ENCODE measurements at regions not wholly inside any gene's neighbourhood (a gene's known extent, or its start where the extent isn't known, plus 50 kb on each side); places are given as distances from the start of the nearest gene placed in this dataset.
"Not testable (repeated sequence)": the region's sequence is repeated elsewhere in the genome, so short reads cannot be mapped to it uniquely, and the experiment has no call there.

- in situ Hi-C loops (cut with HindIII; ENCODE audit: low pct_unique_long_range_greater_than_20kb, low sequenced_read_pairs): no loop called here
- DNase-seq (ENCODE audit: low read depth): no peak
Observed at GRCh38 chr13:55572862-55573261, 1567.9 kb upstream of the PRR20A start.

GRCh38 chr13:55573565-55573964 is 1567.2 kb upstream of the PRR20A start:
- no peak for DNase-seq (ENCODE audit: low read depth)

GRCh38 chr13:55576389-55576788 is 1564.3 kb upstream of the PRR20A start:
- in situ Hi-C loops (cut with HindIII; ENCODE audit: low pct_unique_long_range_greater_than_20kb, low sequenced_read_pairs): no loop called here
- no peak for DNase-seq (ENCODE audit: low read depth)

More at GRCh38 chr13:55573565-55573964, 1567.2 kb upstream of the PRR20A start:
- in situ Hi-C loops (cut with HindIII; ENCODE audit: low pct_unique_long_range_greater_than_20kb, low sequenced_read_pairs): no loop called here

DNA sequence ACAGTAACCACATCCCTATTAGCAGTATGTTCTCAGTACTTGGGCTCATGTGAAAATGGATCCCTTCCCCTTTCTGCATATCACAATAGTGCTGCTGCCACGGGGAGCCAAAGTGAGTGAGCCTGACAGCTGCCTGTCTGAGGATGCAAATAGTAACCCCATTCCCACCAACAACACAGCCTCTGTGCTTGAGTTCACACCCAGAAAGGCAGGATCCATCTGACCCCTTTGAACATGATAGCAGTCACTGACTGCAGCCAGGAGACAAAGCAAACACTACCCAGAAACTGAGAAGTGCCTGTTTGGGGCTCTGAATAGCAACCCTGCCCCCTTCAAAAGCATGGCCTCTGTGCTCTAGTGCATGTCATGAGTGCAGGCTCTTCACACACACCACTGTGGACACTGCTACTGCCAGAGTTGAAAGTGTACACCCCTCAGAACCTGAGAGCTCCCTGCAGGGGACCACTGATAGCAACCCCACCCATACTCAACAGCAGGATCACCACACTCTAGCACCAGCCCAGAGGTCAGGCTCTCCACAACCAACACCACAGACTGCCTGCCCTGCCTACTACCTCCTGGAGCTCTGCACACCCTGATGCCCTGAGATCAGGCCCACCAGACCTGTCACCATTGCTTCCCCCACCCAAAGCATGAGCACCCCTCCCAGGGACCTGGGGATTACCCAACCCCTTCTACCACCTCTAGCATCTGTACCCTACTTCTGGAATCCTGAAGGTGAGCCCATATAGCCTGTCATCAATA is 1563.5 kb upstream of the PRR20A start:
- no peak for DNase-seq (ENCODE audit: low read depth)
- in situ Hi-C loops (cut with HindIII; ENCODE audit: low pct_unique_long_range_greater_than_20kb, low sequenced_read_pairs): no loop called here

DNA sequence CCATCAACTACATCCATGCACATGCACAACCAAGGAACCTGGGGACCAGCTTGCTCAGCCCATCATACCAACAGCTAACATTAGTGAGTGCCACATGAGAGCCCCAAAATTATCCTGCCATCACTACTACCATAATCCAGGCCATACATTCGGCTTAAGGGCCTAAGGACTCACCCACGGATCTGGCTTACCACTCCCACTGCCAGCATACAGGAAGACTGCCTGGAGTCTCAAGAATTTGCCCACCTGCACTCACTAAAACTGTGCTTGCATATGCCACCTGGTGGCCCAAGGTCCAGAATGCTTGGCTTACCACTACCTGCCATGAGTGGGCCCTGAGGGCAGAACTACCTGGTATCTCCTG is 1562.9 kb upstream of the PRR20A start:
- no peak for DNase-seq (ENCODE audit: low read depth)
- in situ Hi-C loops (cut with HindIII; ENCODE audit: low pct_unique_long_range_greater_than_20kb, low sequenced_read_pairs): no loop called here

- in situ Hi-C loops (cut with HindIII; ENCODE audit: low pct_unique_long_range_greater_than_20kb, low sequenced_read_pairs); DNase-seq (ENCODE audit: low read depth): not testable (repeated sequence)
Observed at GRCh38 chr13:55582294-55582693, 1558.4 kb upstream of the PRR20A start.

GRCh38 chr13:55583953-55584593 is 1556.6 kb upstream of the PRR20A start:
- in situ Hi-C loops (cut with HindIII; ENCODE audit: low pct_unique_long_range_greater_than_20kb, low sequenced_read_pairs): no loop called here
- DNase-seq (ENCODE audit: low read depth): no peak

- in situ Hi-C loops (cut with HindIII; ENCODE audit: low pct_unique_long_range_greater_than_20kb, low sequenced_read_pairs): no loop called here
- no peak for DNase-seq (ENCODE audit: low read depth)
Observed at GRCh38 chr13:55602784-55603183, 1537.9 kb upstream of the PRR20A start.

GRCh38 chr13:55606045-55606665 is 1534.6 kb upstream of the PRR20A start:
- no peak for DNase-seq (ENCODE audit: low read depth)
- in situ Hi-C loops (cut with HindIII; ENCODE audit: low pct_unique_long_range_greater_than_20kb, low sequenced_read_pairs): no loop called here

DNA sequence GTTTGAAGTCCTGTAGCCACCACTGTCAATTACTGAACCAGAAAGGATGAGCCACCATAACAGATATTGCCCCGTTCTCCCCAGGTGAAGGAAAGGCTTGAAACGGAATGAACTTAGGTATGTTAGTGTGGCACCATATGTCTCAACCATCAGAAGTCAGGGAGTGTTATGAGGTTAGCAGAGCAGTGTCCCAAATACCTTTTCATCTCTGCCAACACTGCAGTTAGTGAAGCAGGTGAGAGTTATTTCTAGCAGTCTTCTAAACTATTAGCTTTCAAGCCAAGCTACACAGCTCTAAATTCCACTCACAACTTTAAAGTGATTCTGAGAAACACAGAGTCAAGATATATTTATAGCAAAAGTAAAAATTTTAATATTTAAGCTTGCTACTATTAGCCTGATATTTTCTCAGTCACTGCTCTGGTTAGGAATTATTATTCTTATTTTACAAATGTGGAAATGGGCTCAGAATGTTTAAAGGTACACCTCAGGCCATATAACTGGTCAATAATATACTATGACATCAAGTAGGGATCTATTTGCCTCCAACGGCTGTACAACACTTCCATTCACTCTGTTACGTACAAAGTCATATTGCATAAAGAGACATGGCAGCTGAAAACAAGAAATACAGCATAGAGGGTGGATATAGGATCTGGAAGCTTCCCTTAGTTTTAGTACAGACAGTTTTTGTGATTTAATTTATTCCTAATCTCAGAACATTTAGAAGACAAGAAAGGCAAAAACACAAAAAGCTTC is 1527.1 kb upstream of the PRR20A start:
- DNase-seq (ENCODE audit: low read depth): no peak
- in situ Hi-C loops (cut with HindIII; ENCODE audit: low pct_unique_long_range_greater_than_20kb, low sequenced_read_pairs): no loop called here

DNA sequence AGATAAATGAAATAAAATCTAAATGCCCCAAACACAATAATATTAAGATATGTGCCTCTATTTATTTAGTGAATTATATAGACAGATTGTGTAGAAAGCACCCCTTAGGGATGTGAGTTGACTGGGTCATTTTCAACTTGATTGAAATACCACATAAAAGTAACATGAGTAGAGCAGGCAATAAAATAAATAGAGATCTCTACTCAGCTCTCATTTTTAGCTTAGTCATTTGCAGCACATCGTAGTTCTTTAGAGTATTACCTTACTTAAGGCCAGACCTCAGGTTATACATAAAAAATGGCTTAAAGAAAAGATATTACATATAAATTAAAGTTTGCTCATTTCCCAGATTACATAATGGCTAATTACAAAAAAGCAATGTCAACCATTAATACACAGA is 1525.6 kb upstream of the PRR20A start:
- DNase-seq (ENCODE audit: low read depth): no peak
- in situ Hi-C loops (cut with HindIII; ENCODE audit: low pct_unique_long_range_greater_than_20kb, low sequenced_read_pairs): no loop called here

DNA sequence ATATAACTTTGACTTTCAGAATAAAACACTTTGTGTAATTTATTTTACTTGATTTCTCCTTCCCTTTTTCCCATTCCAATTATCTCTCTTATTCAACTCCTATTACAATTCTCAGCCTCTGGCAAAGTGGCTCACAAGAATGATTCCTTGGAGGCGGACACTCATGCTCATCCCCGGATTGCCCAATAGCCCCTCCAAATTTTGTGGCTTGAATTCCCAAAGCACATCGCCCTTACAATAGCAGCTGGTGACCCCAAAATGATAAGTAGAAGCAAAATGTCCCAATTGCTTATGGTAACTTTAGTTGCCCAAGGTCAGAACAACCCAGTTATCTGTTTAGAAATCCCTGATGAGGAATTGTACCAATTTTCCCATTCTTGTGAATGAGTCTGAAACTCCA is 1523.5 kb upstream of the PRR20A start:
- in situ Hi-C loops (cut with HindIII; ENCODE audit: low pct_unique_long_range_greater_than_20kb, low sequenced_read_pairs): no loop called here
- DNase-seq (ENCODE audit: low read depth): no peak

DNA sequence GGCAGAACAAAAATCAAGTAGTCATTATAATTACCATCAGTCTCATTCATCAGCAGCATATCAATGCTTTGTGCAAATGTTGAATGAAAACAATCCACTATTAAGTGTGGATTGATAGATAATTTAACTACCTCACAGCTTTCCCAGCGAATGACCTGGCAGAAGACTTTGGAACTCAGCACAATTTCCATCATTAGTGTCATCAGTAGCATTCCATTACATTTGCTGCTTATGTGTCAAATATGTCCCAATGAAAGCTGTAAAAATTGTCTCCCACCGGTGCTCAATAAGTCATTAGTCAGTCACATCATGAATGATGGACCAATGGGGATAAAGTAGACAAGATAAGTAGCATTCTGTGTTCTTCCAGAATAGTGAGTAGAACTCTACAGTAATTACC is 1513.5 kb upstream of the PRR20A start:
- in situ Hi-C loops (cut with HindIII; ENCODE audit: low pct_unique_long_range_greater_than_20kb, low sequenced_read_pairs): no loop called here
- no peak for DNase-seq (ENCODE audit: low read depth)

DNA sequence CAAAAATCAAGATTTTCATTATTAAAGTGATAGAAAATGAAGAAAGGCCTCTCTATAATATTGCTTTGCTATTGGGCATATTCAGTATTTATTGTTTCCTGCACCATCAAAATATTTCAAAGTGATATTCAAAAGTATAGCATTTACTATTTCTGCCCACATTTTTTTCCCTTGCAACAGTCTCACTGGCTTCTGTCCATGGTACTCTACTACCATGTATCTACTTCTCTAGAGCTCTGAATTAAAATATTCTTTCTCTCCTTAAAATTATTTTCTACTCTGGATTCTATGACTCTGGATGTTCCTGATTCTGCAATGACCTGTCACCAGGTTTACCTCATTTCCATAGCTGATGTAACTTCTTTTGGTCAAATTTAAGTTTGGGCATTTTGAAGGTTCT is 1508.3 kb upstream of the PRR20A start:
- in situ Hi-C loops (cut with HindIII; ENCODE audit: low pct_unique_long_range_greater_than_20kb, low sequenced_read_pairs): no loop called here

GRCh38 chr13:55649485-55649884 is 1491.2 kb upstream of the PRR20A start:
- in situ Hi-C loops (cut with HindIII; ENCODE audit: low pct_unique_long_range_greater_than_20kb, low sequenced_read_pairs): no loop called here
- no peak for DNase-seq (ENCODE audit: low read depth)

More for the DNA sequence above, 1508.3 kb upstream of the PRR20A start:
- no peak for DNase-seq (ENCODE audit: low read depth)

- no peak for DNase-seq (ENCODE audit: low read depth)
- in situ Hi-C loops (cut with HindIII; ENCODE audit: low pct_unique_long_range_greater_than_20kb, low sequenced_read_pairs): no loop called here
Observed at GRCh38 chr13:55652657-55653056, 1488.1 kb upstream of the PRR20A start.

GRCh38 chr13:55653497-55653896 is 1487.2 kb upstream of the PRR20A start:
- in situ Hi-C loops (cut with HindIII; ENCODE audit: low pct_unique_long_range_greater_than_20kb, low sequenced_read_pairs): no loop called here
- DNase-seq (ENCODE audit: low read depth): no peak

DNA sequence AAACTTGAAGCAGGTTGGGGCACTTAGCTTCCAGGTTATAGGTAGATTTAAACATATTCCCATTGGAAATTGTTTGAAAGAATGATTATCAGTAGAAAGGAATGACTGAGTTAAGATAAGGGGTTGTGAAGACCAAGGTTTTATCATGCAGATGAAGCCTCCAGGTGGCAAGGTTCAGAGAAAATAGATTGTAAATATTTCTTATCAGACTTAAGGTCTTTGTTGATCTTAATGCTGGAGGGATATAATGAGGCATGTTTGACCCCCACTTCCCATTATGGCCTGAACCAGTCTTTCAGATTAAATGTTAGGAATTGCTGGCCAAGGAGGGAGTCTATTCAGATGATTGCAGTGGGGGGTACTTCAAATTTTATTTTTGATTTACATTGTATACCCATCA is 1486.5 kb upstream of the PRR20A start:
- in situ Hi-C loops (cut with HindIII; ENCODE audit: low pct_unique_long_range_greater_than_20kb, low sequenced_read_pairs): no loop called here
- DNase-seq (ENCODE audit: low read depth): no peak

GRCh38 chr13:55660264-55660663 is 1480.5 kb upstream of the PRR20A start:
- in situ Hi-C loops (cut with HindIII; ENCODE audit: low pct_unique_long_range_greater_than_20kb, low sequenced_read_pairs); DNase-seq (ENCODE audit: low read depth): not testable (repeated sequence)

Data from Caki2 (cell line).